OCI-LY1 (cell line): ENCODE measurements at regions not wholly inside any gene's neighbourhood (a gene's known extent, or its start where the extent isn't known, plus 50 kb on each side); places are given as distances from the start of the nearest gene placed in this dataset.

Experiments
- EZH2 ChIP-seq: fragments of 200-600 bp; sonication (generic), shearing (Covaris generic); IDR thresholded peaks from 2 replicates; pipeline ENCODE4 v1.8.0; 2017; ENCODE audit warnings: borderline replicate concordance, mixed run types, mild to moderate bottlenecking, antibody characterized with exemption, low read length, moderate library complexity, mixed read lengths
- TF ChIP-seq, protein P1 (sequence below): fragments of 200-600 bp; sonication (generic), shearing (Covaris generic); IDR thresholded peaks from 2 replicates; pipeline ENCODE4 v1.5.1; 2017; ENCODE audit warnings: mild to moderate bottlenecking, antibody characterized with exemption, low read length, moderate library complexity, mixed read lengths

DNA sequence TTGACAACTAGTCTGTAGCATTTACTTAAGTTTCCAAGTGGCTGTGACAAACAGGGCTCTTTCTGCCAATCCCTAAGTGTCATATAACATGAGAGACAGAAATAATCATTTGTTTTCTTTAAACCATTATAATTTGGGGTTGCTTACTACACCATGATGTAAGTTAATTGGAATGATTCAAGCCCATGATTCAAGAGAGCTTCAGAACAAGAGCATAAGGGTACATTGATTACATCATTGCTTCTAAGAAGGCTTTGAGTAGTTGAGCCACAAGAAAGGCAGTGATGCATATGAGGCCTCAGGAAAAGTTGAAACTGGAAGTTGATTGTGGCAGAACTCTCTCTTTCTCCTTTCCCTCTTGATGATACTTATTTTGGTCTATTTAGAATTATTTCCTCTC lies 444.0 kb downstream of the CCER1 start:
- TF ChIP-seq, protein P1, sequence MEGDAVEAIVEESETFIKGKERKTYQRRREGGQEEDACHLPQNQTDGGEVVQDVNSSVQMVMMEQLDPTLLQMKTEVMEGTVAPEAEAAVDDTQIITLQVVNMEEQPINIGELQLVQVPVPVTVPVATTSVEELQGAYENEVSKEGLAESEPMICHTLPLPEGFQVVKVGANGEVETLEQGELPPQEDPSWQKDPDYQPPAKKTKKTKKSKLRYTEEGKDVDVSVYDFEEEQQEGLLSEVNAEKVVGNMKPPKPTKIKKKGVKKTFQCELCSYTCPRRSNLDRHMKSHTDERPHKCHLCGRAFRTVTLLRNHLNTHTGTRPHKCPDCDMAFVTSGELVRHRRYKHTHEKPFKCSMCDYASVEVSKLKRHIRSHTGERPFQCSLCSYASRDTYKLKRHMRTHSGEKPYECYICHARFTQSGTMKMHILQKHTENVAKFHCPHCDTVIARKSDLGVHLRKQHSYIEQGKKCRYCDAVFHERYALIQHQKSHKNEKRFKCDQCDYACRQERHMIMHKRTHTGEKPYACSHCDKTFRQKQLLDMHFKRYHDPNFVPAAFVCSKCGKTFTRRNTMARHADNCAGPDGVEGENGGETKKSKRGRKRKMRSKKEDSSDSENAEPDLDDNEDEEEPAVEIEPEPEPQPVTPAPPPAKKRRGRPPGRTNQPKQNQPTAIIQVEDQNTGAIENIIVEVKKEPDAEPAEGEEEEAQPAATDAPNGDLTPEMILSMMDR = no peak
- no peak for TF ChIP-seq EZH2
